Breast epithelium (tissue), 3 donors: ENCODE measurements at regions not wholly inside any gene's neighbourhood (a gene's known extent, or its start where the extent isn't known, plus 50 kb on each side); places are given as distances from the start of the nearest gene placed in this dataset.

Source experiments
- POLR2A ChIP-seq: fragments of 450-650 bp; IDR thresholded peaks from one replicate; pipeline ENCODE4 v1.6.1; 2016; ENCODE audit warnings: antibody characterized with exemption, mild to moderate bottlenecking, moderate library complexity
- POLR2AphosphoS5 ChIP-seq, 3 donors: sonication (generic); formaldehyde crosslinking; IDR thresholded peaks; one replicate each; pipeline ENCODE4 v1.6.1; 2017; ENCODE audit warnings: antibody characterized with exemption in 3 of 3
- TF ChIP-seq, protein P1 (sequence below), 3 donors: fragments of 450-650 bp; IDR thresholded peaks; one replicate each; pipeline ENCODE4 v1.5.1; 2016 to 2017; ENCODE audit warnings: antibody characterized with exemption in 3 of 3, mild to moderate bottlenecking in 3 of 3, moderate library complexity in 3 of 3

DNA sequence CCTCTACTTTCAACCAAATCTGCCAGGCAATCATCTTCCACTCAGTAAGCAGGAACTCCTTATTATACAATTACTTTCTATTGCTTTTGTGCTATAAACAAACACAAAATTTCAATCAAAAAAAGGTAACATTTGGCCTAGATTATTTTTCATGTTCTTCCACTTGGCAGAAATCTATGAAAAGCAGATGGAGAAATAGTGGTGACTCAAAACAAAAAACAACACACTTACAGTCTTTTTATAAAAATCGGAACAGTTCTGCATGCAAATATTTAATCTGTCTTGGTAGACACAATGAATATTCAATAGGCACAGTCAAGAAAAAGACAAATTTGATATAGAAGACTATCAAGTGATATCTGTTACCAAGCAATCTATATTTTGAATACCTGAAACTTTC, 376.8 kb downstream of the RPS29 start:
- TF ChIP-seq, protein P1, sequence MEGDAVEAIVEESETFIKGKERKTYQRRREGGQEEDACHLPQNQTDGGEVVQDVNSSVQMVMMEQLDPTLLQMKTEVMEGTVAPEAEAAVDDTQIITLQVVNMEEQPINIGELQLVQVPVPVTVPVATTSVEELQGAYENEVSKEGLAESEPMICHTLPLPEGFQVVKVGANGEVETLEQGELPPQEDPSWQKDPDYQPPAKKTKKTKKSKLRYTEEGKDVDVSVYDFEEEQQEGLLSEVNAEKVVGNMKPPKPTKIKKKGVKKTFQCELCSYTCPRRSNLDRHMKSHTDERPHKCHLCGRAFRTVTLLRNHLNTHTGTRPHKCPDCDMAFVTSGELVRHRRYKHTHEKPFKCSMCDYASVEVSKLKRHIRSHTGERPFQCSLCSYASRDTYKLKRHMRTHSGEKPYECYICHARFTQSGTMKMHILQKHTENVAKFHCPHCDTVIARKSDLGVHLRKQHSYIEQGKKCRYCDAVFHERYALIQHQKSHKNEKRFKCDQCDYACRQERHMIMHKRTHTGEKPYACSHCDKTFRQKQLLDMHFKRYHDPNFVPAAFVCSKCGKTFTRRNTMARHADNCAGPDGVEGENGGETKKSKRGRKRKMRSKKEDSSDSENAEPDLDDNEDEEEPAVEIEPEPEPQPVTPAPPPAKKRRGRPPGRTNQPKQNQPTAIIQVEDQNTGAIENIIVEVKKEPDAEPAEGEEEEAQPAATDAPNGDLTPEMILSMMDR (IDR thresholded peaks at IDR 0.05) = no peak
- TF ChIP-seq POLR2A = no peak
- TF ChIP-seq POLR2AphosphoS5 (IDR thresholded peaks at IDR 0.05) = no peak
